Adrenal gland (tissue), 9 donors: ENCODE measurements at regions not wholly inside any gene's neighbourhood (a gene's known extent, or its start where the extent isn't known, plus 50 kb on each side); places are given as distances from the start of the nearest gene placed in this dataset.

Experiments
- DNase-seq, 7 donors: peaks; one replicate each; pipeline ENCODE4 v3.0.0-alpha.2; 2019 to 2020
- H3K27ac ChIP-seq, 5 donors: fragments of 200-600 bp; sonication (generic) in 4 of 5; 1 replicate in 3 of 5; 2 replicates in 2 of 5; pipeline versions ENCODE4 v1.5.1 to v1.8.0; 2016 to 2020; ENCODE audit warnings: mild to moderate bottlenecking in 1 of 5
- H3K27me3 ChIP-seq: fragments of 200-600 bp; 2 replicates; pipeline ENCODE4 v1.8.0; 2021
- H3K36me3 ChIP-seq, 2 donors: fragments of 200-600 bp; replicated peaks in 1 of 2; 1 replicate in 1 of 2; 2 replicates in 1 of 2; pipeline versions ENCODE4 v1.5.1 to v1.8.0; 2018 to 2022
- H3K4me1 ChIP-seq, 2 donors: fragments of 200-600 bp; replicated peaks in 1 of 2; 1 replicate in 1 of 2; 2 replicates in 1 of 2; pipeline versions ENCODE4 v1.5.1 to v1.8.0; 2018 to 2021
- H3K4me3 ChIP-seq, 4 donors: fragments of 200-600 bp; sonication (generic) in 3 of 4; one replicate each; pipeline ENCODE4 v1.5.1; 2016 to 2018
- H3K9me3 ChIP-seq, 3 donors: fragments of 200-600 bp; sonication (generic) in 1 of 3; replicated peaks in 1 of 3; 1 replicate in 2 of 3; 2 replicates in 1 of 3; pipeline versions ENCODE4 v1.5.1 to v1.8.0; 2016 to 2021
- POLR2A ChIP-seq, 2 donors: fragments of 450-650 bp; IDR thresholded peaks; one replicate each; pipeline ENCODE4 v1.6.1; 2017; ENCODE audit warnings: antibody characterized with exemption in 2 of 2, mild to moderate bottlenecking in 2 of 2, moderate library complexity in 1 of 2
- WGBS, 4 donors: extraction: QIAGEN DNeasy Blood & Tissue Kit in 2 of 4; methylation state at CpG; one replicate each; pipeline versions ENCODE4 v1.1.5 to v1.1.7; 2013 to 2017; 5-methylcytosine and 5-hydroxymethylcytosine counted together
- intact Hi-C, 2 donors: fragments of 100-400 bp; cut with DNase I; formaldehyde crosslinking; loops; one replicate each; pipeline versions ENCODE4 v1.14.1 to v1.15.0; 2022 to 2023
- TF ChIP-seq, protein P1 (sequence below), 6 experiments: fragments of 450-650 bp in 4 of 6; fragments of 200-600 bp in 2 of 6; sonication (generic) in 1 of 6; IDR thresholded peaks; 1 replicate in 5 of 6; 2 replicates in 1 of 6; pipeline versions ENCODE4 v1.5.1 to v1.8.0; 2016 to 2021; ENCODE audit warnings: antibody characterized with exemption in 6 of 6, mild to moderate bottlenecking in 2 of 6, moderate library complexity in 1 of 6
- donor health status: healthy with polysubstance abuse.
- donor health status: Bipolar disorder and iron deficiency.
- donor health status: DM: yes; HTN: yes; CAD: no.
- donor health status: DM: no; HTN: no; CAD: no.
- donor health status: DM: no; HTN: no; CAD: no.

DNA sequence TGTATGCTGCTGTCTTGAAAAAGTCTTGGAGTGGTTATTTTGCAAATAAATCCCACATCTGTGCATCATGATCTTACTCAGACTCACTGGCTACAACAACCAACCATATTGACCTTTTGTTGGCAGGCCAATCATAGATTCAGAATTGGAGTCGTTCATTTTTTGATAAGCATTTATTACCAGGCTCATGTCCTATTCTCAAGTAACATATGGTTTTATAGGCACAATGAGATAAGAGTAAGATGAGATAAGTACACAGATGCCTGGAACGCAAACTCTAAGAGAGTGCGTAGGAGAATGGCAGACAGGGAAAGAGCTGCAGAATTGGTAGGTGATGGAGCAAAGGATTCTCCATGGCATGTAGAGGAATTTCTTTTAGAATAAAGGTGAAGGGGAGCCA, 71.6 kb upstream of the SLC5A12 start:
- WGBS, 4 donors = 73 to 83% (median 81%) methylated on average over 3 of the region's 3 CpGs
- Histone ChIP-seq H3K4me1 (no peaks in the 10 kb centered on the region), H3K36me3 (no peaks in the 10 kb centered on the region), H3K27me3 (no peaks in the 10 kb centered on the region), H3K9me3 (no peaks in the 10 kb centered on the region), H3K27ac (no peak overlapping the region), H3K4me3 (no peak overlapping the region)
- intact Hi-C loops = no loop called here
- no peak for DNase-seq
- TF ChIP-seq, protein P1, sequence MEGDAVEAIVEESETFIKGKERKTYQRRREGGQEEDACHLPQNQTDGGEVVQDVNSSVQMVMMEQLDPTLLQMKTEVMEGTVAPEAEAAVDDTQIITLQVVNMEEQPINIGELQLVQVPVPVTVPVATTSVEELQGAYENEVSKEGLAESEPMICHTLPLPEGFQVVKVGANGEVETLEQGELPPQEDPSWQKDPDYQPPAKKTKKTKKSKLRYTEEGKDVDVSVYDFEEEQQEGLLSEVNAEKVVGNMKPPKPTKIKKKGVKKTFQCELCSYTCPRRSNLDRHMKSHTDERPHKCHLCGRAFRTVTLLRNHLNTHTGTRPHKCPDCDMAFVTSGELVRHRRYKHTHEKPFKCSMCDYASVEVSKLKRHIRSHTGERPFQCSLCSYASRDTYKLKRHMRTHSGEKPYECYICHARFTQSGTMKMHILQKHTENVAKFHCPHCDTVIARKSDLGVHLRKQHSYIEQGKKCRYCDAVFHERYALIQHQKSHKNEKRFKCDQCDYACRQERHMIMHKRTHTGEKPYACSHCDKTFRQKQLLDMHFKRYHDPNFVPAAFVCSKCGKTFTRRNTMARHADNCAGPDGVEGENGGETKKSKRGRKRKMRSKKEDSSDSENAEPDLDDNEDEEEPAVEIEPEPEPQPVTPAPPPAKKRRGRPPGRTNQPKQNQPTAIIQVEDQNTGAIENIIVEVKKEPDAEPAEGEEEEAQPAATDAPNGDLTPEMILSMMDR (IDR thresholded peaks at IDR 0.05) = no peak
- no peak for TF ChIP-seq POLR2A (IDR thresholded peaks at IDR 0.05)

DNA sequence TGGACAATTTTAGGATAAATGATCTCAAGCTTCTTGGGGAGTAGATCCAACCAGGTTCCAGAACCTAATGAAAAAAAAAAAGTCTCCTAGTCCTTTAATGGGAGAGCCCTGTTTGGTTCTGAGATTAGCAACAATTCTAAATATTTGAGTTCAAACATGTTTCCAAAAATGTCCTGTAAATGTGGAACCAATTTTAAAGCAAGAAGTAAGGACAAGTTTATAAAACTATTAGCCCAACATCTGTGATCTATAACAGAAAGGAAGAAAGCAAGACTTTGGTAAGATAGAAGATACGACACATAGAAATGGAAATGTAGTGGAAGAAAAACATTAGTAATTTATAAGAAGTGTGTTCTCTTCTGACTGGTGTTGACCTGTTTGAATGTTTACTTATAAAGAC, 79.7 kb upstream of the SLC5A12 start:
- H3K27ac ChIP-seq = no peak overlapping the region
- 79 to 93% (median 90%) methylated on average over 1 of the region's 1 CpG for WGBS, 4 donors
- no peaks in the 10 kb centered on the region for H3K36me3 ChIP-seq
- H3K9me3 ChIP-seq = no peaks in the 10 kb centered on the region
- intact Hi-C loops = no loop called here
- no peak for DNase-seq
- TF ChIP-seq POLR2A (IDR thresholded peaks at IDR 0.05) = no peak
- TF ChIP-seq, protein P1 (IDR thresholded peaks at IDR 0.05) = no peak
- no peak overlapping the region for H3K4me3 ChIP-seq
- H3K4me1 ChIP-seq = no peaks in the 10 kb centered on the region
- H3K27me3 ChIP-seq = no peaks in the 10 kb centered on the region

DNA sequence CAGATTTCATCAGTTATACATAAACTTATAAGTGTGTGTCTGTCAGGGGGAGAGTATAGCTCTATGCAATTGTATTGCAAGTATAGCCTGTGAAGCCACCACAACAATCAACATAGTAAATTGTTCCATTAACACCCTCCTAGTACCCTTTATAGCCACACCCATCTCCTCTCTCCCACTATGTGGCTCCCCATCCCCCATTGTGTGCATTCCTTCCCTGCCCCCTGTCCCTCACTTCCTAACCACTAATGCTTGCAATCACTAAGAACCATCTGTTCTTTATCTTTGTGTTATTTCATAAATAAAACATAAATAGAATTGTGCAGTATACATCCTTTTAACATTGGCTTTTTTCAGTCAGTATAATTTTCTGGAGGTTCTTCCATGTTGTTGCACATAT, 83.1 kb upstream of the SLC5A12 start:
- no peaks in the 10 kb centered on the region for H3K27me3 ChIP-seq
- H3K4me3 ChIP-seq = no peak overlapping the region
- no peak overlapping the region for H3K27ac ChIP-seq
- no peaks in the 10 kb centered on the region for H3K9me3 ChIP-seq
- intact Hi-C loops = no loop called here
- no peak for TF ChIP-seq POLR2A (IDR thresholded peaks at IDR 0.05)
- TF ChIP-seq, protein P1 (IDR thresholded peaks at IDR 0.05) = no peak
- no peaks in the 10 kb centered on the region for H3K4me1 ChIP-seq
- no peaks in the 10 kb centered on the region for H3K36me3 ChIP-seq
- DNase-seq = no peak

DNA sequence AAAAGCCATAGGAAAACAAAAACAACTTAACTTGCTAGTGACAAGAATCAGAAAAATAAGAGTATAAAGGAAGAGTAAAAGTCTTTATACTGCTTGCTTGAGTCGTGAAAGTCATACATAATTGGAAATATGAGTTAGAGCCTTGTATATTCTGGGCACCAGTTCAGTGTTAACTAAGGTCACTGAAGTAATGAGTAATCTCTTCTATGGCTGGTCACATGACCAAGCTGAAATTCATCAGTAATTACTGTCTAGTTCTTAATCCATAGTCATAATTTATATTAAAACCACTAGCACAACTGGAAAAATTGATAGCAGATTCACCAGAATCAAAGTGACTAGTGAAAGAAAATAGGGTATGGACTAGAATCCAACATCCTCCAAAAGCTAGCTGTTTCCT, 84.4 kb upstream of the SLC5A12 start:
- H3K27me3 ChIP-seq = no peaks in the 10 kb centered on the region
- 22 to 40% (median 32%) methylated on average over 1 of the region's 1 CpG for WGBS, 4 donors

DNA sequence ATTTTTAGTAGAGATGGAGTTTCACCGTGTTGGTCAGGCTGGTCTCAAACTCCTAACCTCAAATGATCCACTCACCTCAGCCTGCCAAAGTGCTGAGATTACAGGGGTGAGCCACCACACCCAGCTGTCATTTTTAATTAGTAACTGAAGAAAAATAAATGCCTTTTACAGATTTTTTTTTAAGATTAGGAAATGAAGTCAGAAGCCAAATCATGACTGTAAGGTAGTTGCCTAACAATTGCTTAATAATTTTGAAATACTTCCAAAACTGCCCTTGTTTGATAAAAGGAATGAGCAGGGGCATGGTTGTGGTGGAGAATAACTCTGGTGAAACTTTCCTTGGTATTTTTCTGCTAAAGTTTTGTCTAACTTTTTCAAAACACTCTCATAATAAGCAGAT, 98.9 kb upstream of the SLC5A12 start:
- DNase-seq = no peak
- intact Hi-C loops = no loop called here
- Histone ChIP-seq H3K9me3 (peaks cover 0 to 5% (median 0%) of the 10 kb centered on the region in 3 donors), H3K4me1 (no peaks in the 10 kb centered on the region), H3K27me3 (no peaks in the 10 kb centered on the region), H3K36me3 (no peaks in the 10 kb centered on the region), H3K4me3 (no peak overlapping the region), H3K27ac (no peak overlapping the region)
- TF ChIP-seq POLR2A (IDR thresholded peaks at IDR 0.05) = no peak
- TF ChIP-seq, protein P1 (IDR thresholded peaks at IDR 0.05) = no peak
- 37 to 88% (median 82%) methylated on average over 1 of the region's 1 CpG for WGBS, 4 donors

More for the DNA sequence above, 84.4 kb upstream of the SLC5A12 start:
- no peak overlapping the region for H3K4me3 ChIP-seq
- no peaks in the 10 kb centered on the region for H3K4me1 ChIP-seq
- H3K9me3 ChIP-seq = no peaks in the 10 kb centered on the region
- no peaks in the 10 kb centered on the region for H3K36me3 ChIP-seq
- intact Hi-C loops = no loop called here
- no peak overlapping the region for H3K27ac ChIP-seq
- no peak for TF ChIP-seq POLR2A (IDR thresholded peaks at IDR 0.05)
- no peak for DNase-seq
